Smooth muscle cell (in vitro differentiated cells): ENCODE measurements at regions not wholly inside any gene's neighbourhood (a gene's known extent, or its start where the extent isn't known, plus 50 kb on each side); places are given as distances from the start of the nearest gene placed in this dataset.

Source experiments
- DNase-seq: peaks from one replicate; lab custom pipeline; 2025; ENCODE audit not compliant: unreplicated experiment; lab: John Stamatoyannopoulos, UW
- H2AFZ ChIP-seq: fragments of 200-600 bp; sonication (generic); 2 replicates; pipeline ENCODE4 v1.6.0; 2016; ENCODE audit warnings: antibody characterized with exemption, low read depth, mild to moderate bottlenecking
- H3F3A ChIP-seq: fragments of 200-600 bp; sonication (generic); 2 replicates; pipeline ENCODE4 v1.6.0; 2017; ENCODE audit warnings: antibody characterized with exemption, low read depth
- H3K27ac ChIP-seq: fragments of 200-600 bp; sonication (generic); 2 replicates; pipeline ENCODE4 v1.5.1; 2016; ENCODE audit warnings: low read depth, mild to moderate bottlenecking
- H3K27me3 ChIP-seq: fragments of 200-600 bp; sonication (generic); 2 replicates; pipeline ENCODE4 v1.6.1; 2016; ENCODE audit warnings: low read depth, mild to moderate bottlenecking
- H3K36me3 ChIP-seq: fragments of 200-600 bp; sonication (generic); 2 replicates; pipeline ENCODE4 v1.5.1; 2016; ENCODE audit warnings: low read depth
- H3K4me1 ChIP-seq: fragments of 200-600 bp; sonication (generic); 2 replicates; pipeline ENCODE4 v1.5.1; 2016; ENCODE audit warnings: low read depth
- H3K4me2 ChIP-seq: fragments of 200-600 bp; sonication (generic); 2 replicates; pipeline ENCODE4 v1.6.0; 2016; ENCODE audit warnings: mild to moderate bottlenecking
- H3K4me3 ChIP-seq: fragments of 200-600 bp; sonication (generic); 2 replicates; pipeline ENCODE4 v1.5.1; 2016; ENCODE audit warnings: mild to moderate bottlenecking
- H3K79me2 ChIP-seq: fragments of 200-600 bp; sonication (generic); 2 replicates; pipeline ENCODE4 v1.6.0; 2016; ENCODE audit warnings: low read depth, mild to moderate bottlenecking
- H3K9ac ChIP-seq: fragments of 200-600 bp; sonication (generic); 2 replicates; pipeline ENCODE4 v1.6.0; 2016; ENCODE audit warnings: low read depth
- H3K9me3 ChIP-seq: fragments of 200-600 bp; sonication (generic); replicated peaks from 2 replicates; pipeline ENCODE4 v1.5.1; 2016; ENCODE audit warnings: low read depth
- H4K20me1 ChIP-seq: fragments of 200-600 bp; sonication (generic); 2 replicates; pipeline ENCODE4 v1.6.0; 2016; ENCODE audit warnings: low read depth
- WGBS: methylation state at CpG from one replicate; pipeline ENCODE4 v1.1.7; 2016; ENCODE audit warnings: low lambda C conversion rate; 5-methylcytosine and 5-hydroxymethylcytosine counted together
- TF ChIP-seq, protein P1 (sequence below): fragments of 200-600 bp; sonication (generic); IDR thresholded peaks from 2 replicates; pipeline ENCODE4 v1.5.1; 2017; ENCODE audit warnings: borderline replicate concordance, mild to moderate bottlenecking, antibody characterized with exemption; ENCODE audit not compliant: insufficient read depth, poor library complexity, severe bottlenecking

DNA sequence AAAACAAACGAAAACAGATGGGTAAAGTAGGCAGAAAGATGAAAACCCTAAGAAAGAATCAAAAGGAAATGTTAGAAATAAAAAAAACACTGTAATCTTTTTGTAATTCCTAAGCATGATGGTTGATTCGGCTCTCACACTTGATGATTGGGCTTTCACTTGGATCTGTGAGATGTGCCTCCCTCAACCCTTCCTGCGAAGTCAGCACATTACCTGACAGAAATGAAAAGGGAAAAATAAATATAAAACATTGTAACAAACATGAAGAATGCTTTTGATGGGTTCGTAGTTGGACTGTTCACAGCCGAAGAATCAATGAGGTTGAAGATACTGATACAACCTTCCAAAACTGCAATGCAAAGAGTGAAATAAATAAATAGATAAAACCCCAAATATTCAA is 99.8 kb downstream of the AKR1D1 start:
- Histone ChIP-seq H3K79me2 (no peaks in the 10 kb centered on the region), H3K4me1 (no peaks in the 10 kb centered on the region), H3K36me3 (no peaks in the 10 kb centered on the region), H4K20me1 (no peaks in the 10 kb centered on the region), H3K27ac (no peak overlapping the region), H3K9ac (no peak overlapping the region), H3K9me3 (no peaks in the 10 kb centered on the region), H3K27me3 (no peaks in the 10 kb centered on the region), H3F3A (no peaks in the 10 kb centered on the region), H3K4me3 (no peak overlapping the region), H3K4me2 (no peak overlapping the region), H2AFZ (no peak overlapping the region)
- DNase-seq: no peak
- TF ChIP-seq, protein P1, sequence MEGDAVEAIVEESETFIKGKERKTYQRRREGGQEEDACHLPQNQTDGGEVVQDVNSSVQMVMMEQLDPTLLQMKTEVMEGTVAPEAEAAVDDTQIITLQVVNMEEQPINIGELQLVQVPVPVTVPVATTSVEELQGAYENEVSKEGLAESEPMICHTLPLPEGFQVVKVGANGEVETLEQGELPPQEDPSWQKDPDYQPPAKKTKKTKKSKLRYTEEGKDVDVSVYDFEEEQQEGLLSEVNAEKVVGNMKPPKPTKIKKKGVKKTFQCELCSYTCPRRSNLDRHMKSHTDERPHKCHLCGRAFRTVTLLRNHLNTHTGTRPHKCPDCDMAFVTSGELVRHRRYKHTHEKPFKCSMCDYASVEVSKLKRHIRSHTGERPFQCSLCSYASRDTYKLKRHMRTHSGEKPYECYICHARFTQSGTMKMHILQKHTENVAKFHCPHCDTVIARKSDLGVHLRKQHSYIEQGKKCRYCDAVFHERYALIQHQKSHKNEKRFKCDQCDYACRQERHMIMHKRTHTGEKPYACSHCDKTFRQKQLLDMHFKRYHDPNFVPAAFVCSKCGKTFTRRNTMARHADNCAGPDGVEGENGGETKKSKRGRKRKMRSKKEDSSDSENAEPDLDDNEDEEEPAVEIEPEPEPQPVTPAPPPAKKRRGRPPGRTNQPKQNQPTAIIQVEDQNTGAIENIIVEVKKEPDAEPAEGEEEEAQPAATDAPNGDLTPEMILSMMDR: no peak
- WGBS: 98% methylated on average over 5 of the region's 5 CpGs

DNA sequence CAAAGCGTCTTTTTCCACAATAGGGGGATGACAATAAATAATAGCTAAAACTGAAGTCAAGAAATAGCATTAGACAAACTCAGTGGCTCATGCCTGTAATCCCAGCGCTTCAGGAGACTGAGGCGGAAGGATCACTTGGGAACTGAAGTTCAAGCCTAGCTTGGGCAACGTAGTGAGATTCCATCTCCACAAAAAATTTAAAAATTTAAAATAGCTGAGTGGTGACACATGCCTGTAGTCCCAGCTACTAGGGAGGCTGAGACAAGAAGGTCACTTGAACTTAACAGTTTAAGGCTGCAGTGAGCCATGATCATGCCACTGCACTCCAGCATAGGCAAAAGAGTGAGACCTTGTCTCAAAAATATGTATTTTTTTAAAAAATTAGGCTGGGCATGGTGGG is 107.9 kb downstream of the AKR1D1 start:
- H3K27ac ChIP-seq: no peak overlapping the region
- WGBS: 86% methylated on average over 4 of the region's 4 CpGs
- H3K4me2 ChIP-seq: no peak overlapping the region
- DNase-seq: no peak
- no peaks in the 10 kb centered on the region for H3K79me2 ChIP-seq
- no peak overlapping the region for H3K4me3 ChIP-seq
- no peaks in the 10 kb centered on the region for H3K9me3 ChIP-seq
- peaks cover 4% of the 10 kb centered on the region for H3F3A ChIP-seq
- H3K36me3 ChIP-seq: no peaks in the 10 kb centered on the region
- H4K20me1 ChIP-seq: no peaks in the 10 kb centered on the region
- no peak overlapping the region for H3K9ac ChIP-seq
- H2AFZ ChIP-seq: no peak overlapping the region
- peaks cover 21% of the 10 kb centered on the region for H3K4me1 ChIP-seq
- H3K27me3 ChIP-seq: no peaks in the 10 kb centered on the region
- TF ChIP-seq, protein P1: no peak

DNA sequence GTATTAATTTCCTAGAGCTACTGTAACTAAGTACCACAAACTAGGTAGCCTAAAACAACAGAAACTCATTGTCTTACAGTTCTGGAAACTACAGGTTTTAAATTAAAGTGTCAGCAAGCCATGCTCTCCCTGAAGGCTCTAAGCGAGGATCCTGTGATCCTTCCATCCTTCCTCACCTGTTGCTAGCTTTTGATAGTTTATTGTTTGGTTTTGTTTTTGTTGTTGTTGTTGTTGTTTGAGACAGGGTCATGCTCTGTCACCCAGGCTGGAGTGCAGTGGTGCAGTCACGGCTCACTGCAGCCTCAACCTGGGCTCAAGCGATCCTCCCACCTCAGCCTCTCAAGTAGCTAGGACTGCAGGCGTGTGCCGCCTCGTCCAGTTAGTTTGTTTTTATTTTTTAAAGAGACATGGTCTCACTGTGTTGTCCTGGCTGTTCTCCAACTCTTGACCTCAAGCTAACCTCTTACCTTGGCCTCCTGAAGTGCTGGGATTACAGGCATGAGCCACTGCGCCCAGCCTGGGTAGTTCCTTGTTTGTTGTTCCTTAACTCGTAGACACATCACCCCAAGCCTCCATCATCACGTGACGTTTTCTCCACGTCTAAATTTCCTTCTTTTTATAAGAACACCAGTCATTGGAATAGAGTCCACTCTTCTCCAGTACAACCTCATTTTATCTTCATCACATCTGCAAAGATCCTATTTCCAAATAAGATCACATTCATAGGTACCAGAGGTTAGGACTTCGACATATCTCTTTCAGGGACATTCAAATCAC is 109.1 kb downstream of the AKR1D1 start:
- Histone ChIP-seq H3K9ac (no peak overlapping the region), H3K4me1 (peaks cover 21% of the 10 kb centered on the region), H3F3A (peaks cover 4% of the 10 kb centered on the region), H4K20me1 (no peaks in the 10 kb centered on the region), H3K79me2 (no peaks in the 10 kb centered on the region), H2AFZ (no peak overlapping the region), H3K36me3 (no peaks in the 10 kb centered on the region), H3K4me3 (no peak overlapping the region), H3K27ac (peak overlapping the region; percentile 76), H3K9me3 (no peaks in the 10 kb centered on the region), H3K27me3 (no peaks in the 10 kb centered on the region), H3K4me2 (peak overlapping the region; percentile 13)
- 97% methylated on average over 12 of the region's 12 CpGs for WGBS
- no peak for DNase-seq
- TF ChIP-seq, protein P1: no peak

DNA sequence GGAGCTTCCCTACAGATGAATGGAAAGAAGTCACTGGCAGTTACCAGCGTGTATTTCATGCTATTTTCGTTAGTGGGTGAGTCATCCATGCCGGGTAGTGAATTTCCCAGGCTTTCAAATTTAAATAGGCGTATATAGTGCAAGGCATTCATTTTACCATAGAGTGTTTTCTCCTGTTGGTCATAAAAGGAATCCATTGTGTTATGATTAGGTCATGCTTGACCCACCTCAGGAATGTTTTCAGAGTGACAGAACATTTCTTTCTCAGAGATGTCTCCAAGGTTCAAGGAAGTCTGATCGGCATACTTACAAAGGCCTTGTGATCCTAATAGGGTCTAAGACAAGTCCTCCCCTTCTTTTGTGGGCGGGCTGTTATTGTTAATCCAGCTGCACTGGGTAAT is 110.7 kb downstream of the AKR1D1 start:
- Histone ChIP-seq H3K4me2 (peak overlapping the region; percentile 65), H2AFZ (peak overlapping the region; percentile 84)
- TF ChIP-seq, protein P1: no peak

More for the DNA sequence above, 110.7 kb downstream of the AKR1D1 start:
- H3F3A ChIP-seq: peaks cover 4% of the 10 kb centered on the region
- no peaks in the 10 kb centered on the region for H3K9me3 ChIP-seq
- peak overlapping the region; percentile 62 for H3K9ac ChIP-seq
- no peak for DNase-seq
- peak overlapping the region; percentile 76 for H3K27ac ChIP-seq
- no peaks in the 10 kb centered on the region for H3K27me3 ChIP-seq
- 10% methylated on average over 6 of the region's 6 CpGs for WGBS
- H4K20me1 ChIP-seq: no peaks in the 10 kb centered on the region
- H3K36me3 ChIP-seq: no peaks in the 10 kb centered on the region
- H3K4me1 ChIP-seq: peaks cover 21% of the 10 kb centered on the region
- H3K4me3 ChIP-seq: no peak overlapping the region
- H3K79me2 ChIP-seq: no peaks in the 10 kb centered on the region
